ENCODE measurements at regions not wholly inside any gene's neighbourhood (a gene's known extent, or its start where the extent isn't known, plus 50 kb on each side); places are given as distances from the start of the nearest gene placed in this dataset.
"Not testable (repeated sequence)": the region's sequence is repeated elsewhere in the genome, so short reads cannot be mapped to it uniquely, and the experiment has no call there.

DNA sequence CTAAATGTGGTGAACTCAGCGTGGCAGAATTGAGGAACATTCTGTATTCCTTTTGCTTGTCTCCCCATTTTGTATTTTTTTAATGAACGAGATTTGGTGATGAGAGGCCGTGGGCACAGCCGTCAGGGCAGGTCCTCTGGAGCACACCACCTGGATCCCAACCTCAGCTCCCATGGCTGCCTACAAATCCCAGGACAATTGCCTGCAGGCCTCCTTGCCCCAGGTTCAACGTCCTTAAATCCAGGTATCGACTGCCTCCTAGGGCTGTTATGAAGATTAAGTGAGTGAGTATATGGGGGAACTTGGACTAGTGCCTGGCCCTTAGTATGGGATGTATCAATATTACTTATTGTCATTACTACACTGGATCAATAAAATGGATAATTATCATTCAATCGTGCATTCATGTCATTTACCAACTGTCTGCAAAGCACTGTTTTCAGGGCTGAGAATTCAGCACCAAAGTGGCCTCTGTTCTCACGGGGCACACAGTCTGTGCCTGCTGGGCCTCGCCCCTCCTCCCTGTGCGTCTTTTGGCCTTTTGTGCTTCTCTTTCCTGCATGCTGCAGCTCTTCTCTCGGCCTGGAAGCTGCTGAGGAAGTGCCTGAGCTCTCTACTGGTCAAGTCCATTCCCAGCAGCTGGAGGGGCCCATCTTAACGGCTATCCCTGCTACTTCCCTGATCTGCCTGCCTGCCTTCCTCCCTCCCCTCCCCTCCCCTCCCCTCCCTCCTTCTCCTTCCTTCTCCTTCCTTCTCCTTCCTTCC, 1343.7 kb downstream of the BRD1 start:
- DNase-seq = no peak

GRCh38 chr22:48482771-48483170, 1344.9 kb downstream of the BRD1 start:
- no peak for DNase-seq

DNA sequence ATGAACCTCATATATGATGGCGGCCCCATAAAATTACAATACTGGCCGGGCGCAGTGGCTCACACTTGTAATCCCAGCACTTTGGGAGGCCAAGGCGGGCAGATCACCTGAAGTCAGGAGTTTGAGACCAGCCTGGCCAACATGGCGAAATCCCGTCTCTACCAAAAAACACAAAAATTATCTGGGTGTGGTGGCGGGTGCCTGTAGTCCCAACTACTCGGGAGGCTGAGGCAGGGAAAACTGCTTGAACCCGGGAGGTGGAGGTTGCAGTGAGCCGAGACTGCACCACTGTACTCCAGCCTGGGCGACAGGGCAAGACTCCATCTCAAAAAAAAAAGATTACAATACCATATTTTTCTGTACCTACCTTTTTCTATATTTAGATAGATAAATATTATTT, 1345.5 kb downstream of the BRD1 start:
- DNase-seq = not testable (repeated sequence)

- DNase-seq = no peak
These were observed 1345.9 kb downstream of the BRD1 start for GRCh38 chr22:48481748-48482147.

- no peak for DNase-seq
These were observed 1349.0 kb downstream of the BRD1 start for GRCh38 chr22:48478529-48479265.

- no peak for DNase-seq
These were observed 1349.5 kb downstream of the BRD1 start for GRCh38 chr22:48478124-48478523.

GRCh38 chr22:48477031-48477721, 1350.5 kb downstream of the BRD1 start:
- no peak for DNase-seq

- DNase-seq = no peak
These were observed 1351.1 kb downstream of the BRD1 start for GRCh38 chr22:48476577-48476976.

DNA sequence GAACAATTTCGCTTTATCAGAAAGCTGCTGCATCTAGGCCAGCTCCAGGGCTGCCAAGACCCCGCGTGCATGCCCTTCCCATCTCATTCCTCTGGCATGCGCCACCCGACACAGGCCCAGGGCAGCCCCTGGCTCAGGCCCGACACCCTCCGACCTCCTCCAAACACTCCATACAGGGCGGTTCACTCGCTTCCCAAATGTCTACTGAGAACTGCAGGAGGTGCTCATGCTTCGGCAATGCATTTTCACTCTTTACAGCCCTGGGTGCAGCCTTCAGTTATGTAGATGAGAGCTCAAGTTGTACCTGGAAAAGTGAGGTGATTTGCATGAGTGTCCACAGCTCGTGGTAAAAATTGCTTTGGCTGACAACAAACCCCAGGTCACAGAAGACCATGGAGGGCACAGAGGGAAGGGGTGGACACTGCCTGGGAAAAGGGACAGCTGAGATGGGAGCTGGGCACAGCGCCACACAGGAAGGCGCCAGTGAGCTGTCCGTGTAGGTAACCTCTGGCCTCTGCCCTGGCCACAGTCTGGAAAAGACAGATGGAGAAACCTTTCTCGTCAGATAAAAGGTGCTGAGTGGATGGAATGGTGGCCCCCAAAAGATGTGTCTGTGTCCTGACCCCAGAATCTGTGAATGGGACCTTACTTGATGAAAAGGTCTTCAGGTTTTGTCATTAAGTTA, 1351.9 kb downstream of the BRD1 start:
- no peak for DNase-seq

DNA sequence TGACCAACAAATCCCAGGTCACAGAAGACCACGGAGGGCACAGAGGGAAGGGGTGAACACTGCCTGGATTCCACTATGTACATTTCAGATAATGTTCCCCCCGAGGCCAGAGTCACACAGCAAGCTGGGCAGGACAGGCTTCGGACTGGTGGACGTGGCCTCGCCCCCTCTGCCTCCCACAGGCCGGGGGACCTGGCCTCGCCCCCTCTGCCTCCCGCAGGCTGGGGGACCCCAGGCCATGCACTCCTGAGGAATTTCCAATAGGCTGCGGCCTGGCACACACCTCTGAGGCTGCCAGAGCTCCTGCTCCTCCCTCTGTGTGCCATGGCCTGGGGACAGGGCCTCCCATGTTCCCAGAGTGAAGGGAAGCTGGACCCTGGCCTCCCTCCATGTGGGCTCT, 1352.8 kb downstream of the BRD1 start:
- no peak for DNase-seq

DNA sequence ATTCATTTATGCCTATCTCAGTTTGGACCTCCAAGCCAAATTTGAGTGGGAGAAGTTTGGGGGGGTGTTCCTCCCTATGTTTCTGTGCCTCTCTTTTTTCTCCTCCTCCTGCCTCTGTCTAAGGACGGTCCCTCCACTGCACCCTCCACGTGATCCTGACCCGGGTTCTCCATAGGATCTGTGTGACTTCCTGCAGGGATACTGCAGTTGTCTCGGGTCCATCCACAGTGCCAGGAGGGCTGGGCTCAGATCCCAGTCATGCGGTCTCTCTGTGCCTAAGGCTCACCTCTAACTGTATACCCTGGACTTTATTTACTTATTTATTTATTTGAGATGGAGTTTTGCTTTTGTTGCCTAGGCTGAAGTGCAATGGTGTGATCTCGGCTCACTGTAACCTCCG, 1354.5 kb downstream of the BRD1 start:
- no peak for DNase-seq

- no peak for DNase-seq
These were observed 1363.4 kb downstream of the BRD1 start for GRCh38 chr22:48464246-48464645.

- DNase-seq = no peak
These were observed 1367.5 kb downstream of the BRD1 start for GRCh38 chr22:48459859-48460823.

- no peak for DNase-seq
These were observed 1368.4 kb downstream of the BRD1 start for GRCh38 chr22:48459259-48459658.

- no peak for DNase-seq
These were observed 1371.2 kb downstream of the BRD1 start for GRCh38 chr22:48456449-48456848.

DNA sequence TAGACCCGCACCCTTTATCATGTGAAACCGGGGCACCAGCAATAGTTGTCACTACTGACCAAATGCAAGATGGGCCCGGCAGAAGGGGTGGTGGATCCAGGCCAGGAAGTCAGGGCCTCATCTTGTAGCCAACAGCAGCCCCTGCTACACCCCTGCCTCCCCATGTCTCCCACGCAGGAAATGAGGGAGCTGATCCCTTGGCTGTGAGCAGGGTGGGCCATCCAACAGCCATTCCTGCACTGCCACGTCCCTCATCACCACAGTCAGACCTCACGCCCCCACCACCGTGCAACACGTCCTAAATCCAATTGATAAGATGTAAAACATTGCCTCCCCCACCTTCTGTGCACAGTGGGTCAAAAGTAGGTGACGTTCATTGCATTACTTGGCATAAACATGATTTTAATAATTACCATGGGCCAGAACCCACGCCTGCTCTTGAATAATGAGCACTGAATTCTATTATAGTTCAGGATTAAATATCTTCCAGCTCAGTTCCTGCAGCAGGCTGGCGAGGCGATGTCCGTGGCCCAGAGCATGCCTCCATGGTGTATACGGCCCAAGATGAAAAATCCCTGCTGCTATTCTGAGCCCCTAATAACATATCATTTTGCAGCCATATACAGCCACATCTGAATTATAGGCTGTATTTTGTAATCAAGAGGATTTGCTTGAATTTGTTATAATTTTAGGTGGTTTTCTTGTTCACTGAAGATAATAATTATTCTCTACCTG, 1373.8 kb downstream of the BRD1 start:
- no peak for DNase-seq

- DNase-seq = no peak
These were observed 1374.5 kb downstream of the BRD1 start for GRCh38 chr22:48453171-48453570.

GRCh38 chr22:48452766-48453165, 1374.9 kb downstream of the BRD1 start:
- no peak for DNase-seq

- no peak for DNase-seq
These were observed 1375.8 kb downstream of the BRD1 start for GRCh38 chr22:48451891-48452290.

GRCh38 chr22:48450188-48450825, 1377.4 kb downstream of the BRD1 start:
- no peak for DNase-seq

Measured in bone marrow (tissue), 2 donors.